Activated CD4-positive, alpha-beta T cell treated with anti-CD3 and anti-CD28 coated beads, Interleukin-2, Interleukin-4, amounts not matched to agents 100 ng/mL and 50 ng/mL, durations not matched to agents 16 hours and 8 hours (primary cell): ENCODE measurements at regions not wholly inside any gene's neighbourhood (a gene's known extent, or its start where the extent isn't known, plus 50 kb on each side); places are given as distances from the start of the nearest gene placed in this dataset.
"Not testable (repeated sequence)": the region's sequence is repeated elsewhere in the genome, so short reads cannot be mapped to it uniquely, and the experiment has no call there.

Experiments used
- DNase-seq: peaks from one replicate; pipeline ENCODE4 v3.0.0-alpha.2; 2020; ENCODE audit warnings: low spot score

- no peak for DNase-seq
These were observed 811.1 kb downstream of the DIAPH3 start for GRCh38 chr13:59352600-59352999.

GRCh38 chr13:59354665-59355369, 808.9 kb downstream of the DIAPH3 start:
- DNase-seq = no peak

GRCh38 chr13:59356607-59357006, 807.1 kb downstream of the DIAPH3 start:
- no peak for DNase-seq

DNA sequence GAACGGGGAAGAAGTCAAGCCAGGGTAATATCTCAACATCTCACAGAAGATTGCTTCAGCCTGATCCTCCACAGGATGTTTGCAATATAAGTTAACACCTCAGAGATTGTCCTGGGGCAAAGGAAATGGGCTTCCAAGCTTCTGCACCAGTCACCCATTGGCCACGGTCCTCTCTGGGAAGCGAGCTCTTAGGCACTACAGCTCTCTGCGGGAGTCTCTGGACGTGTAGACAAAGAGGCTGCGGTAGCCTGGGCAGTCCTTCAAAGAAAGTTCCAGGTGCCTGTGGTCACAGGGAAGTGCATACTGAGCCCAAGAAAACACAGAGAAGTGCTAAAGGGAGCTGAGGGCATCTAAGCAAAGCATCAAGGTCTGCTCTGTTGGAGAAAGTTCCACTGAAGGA, 805.7 kb downstream of the DIAPH3 start:
- DNase-seq = no peak

DNA sequence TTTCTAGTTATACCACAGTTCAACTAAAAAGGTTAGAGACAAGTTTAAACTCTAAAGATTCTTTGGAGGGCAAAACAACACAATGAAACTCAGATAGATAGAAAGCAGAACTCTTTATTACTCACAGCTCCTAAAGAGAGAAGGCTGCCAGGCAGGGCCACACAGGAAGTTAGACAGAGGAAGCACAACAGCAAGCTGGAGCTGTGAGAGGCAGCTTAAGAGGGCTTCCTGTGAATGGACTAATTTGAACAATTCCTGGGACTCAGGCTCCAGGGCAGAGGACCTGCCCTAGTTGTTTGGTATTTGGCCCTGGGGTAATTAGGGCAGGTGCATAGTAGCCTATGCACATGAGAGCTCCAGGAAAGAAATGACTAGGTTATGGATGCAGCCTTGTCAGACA, 803.6 kb downstream of the DIAPH3 start:
- no peak for DNase-seq

GRCh38 chr13:59360916-59361315, 802.8 kb downstream of the DIAPH3 start:
- no peak for DNase-seq

GRCh38 chr13:59363313-59363712, 800.4 kb downstream of the DIAPH3 start:
- DNase-seq = no peak

DNA sequence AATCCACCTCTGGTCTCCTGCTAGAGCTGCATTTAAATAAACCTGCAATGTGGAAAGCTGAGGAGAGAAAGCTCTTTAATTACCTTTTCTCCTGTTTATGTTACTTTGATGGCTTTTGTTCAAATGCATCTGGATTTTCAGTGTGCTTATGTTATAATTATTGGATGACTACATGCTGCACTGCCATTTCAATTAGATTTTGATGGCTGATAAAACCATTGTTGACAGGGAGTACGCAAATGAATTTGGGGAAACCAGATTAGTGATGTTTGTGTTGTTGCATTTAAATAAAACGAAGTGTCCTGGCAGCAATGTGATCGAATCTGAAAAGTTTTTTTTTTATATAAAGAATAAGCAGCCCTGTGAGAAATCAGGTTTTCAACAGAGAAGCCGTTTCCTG, 799.8 kb downstream of the DIAPH3 start:
- no peak for DNase-seq

GRCh38 chr13:59364641-59365085, 799.1 kb downstream of the DIAPH3 start:
- no peak for DNase-seq

- no peak for DNase-seq
These were observed 796.3 kb downstream of the DIAPH3 start for GRCh38 chr13:59367467-59367866.

DNA sequence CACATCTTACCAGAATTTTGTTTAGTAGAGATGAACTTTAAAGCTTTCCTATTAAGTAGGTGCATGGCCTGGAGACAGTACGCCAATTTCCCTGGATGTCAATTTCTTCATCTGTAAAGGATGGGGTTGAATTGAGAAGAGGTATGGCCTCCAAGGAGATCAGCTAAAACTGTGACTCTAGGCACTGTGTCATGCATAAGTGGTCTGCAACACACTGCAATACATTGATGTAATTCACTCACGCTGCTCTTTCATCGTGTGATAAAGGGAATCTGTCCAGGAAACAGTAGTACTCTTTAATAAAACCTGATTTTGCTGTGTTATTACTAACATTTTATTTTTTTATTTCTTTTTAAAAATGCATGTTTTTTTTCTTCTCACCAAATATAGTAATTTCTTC, 795.8 kb downstream of the DIAPH3 start:
- no peak for DNase-seq

DNA sequence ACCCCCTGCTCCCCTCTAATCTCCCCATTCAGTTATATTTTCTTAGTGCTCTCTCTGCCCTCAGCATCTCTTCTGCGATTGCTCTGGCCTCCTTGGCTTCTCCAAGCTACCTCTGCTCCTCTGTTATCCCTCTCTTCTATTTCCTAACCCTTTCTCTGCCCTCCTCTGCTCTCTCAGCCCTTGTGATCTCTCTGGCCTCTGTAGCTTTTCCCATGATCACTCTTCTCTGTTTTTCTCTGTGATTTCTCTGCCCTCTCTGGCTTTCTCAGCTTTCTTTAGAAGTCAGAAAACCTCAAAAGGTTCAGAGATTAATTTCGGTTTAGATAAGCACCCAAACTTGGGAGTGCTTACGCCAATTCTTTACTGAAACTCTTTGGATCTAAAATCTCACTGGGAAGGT, 795.0 kb downstream of the DIAPH3 start:
- no peak for DNase-seq

DNA sequence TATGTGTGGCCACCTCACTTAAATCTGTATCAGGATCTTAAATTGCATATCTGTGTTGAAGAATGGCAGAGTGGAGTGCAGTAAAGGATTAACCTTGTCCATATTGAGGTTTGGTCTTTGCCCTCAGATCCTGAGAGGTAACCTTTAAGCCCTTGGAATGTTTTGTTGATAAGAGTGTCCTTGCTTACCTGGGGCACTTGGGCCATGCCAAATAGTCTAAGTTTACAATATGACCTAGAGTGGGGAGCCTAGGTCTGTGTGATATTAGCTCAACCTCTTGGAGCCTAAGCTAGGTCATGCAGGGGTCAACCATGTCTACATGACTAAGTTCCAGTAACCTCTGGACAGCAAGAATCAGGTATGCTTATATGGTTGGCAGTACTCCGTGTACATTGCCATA, 792.5 kb downstream of the DIAPH3 start:
- no peak for DNase-seq

GRCh38 chr13:59373341-59373740, 790.4 kb downstream of the DIAPH3 start:
- DNase-seq = no peak

- DNase-seq = no peak
These were observed 789.0 kb downstream of the DIAPH3 start for GRCh38 chr13:59374691-59375090.

DNA sequence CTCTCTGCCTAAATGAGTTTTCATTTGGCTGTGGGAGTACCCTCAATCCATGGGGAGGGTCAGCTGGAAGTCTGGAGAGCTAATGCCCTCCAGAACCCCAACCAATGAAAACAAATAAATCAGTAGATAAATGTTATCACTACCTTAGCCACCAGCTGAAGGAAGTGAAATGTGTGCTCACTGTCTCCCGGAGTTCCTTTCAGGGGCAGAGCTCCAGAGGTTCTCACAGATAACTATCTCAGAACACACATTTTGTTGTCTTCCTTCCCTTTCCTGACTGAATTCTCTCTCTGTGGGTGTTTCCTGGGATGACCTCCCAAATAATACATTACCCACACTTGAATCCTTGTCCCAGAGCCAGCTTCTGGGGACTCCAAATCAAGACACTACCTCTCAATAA, 779.6 kb downstream of the DIAPH3 start:
- no peak for DNase-seq

- peak; percentile 77 for DNase-seq
These were observed 772.0 kb downstream of the DIAPH3 start for GRCh38 chr13:59391696-59392095.

DNA sequence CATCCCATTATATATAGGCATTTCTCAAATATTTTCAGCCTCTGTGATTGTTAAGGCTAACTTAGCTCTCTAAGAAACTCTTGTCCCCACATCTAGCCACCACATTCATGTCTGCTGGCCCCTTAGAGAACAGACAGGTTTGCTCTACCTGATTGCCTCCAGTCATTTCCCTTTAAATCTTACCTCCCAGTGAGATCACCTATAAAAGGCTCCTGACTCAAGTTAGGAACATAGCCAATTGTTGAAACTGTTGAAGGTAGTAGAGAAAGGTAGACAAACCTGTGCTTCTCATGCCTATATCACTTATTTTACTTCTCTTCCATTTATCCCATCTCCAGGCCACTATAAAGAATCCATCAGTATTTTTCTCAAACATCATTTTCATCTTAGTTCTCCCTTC, 771.4 kb downstream of the DIAPH3 start:
- DNase-seq = no peak

- DNase-seq = no peak
These were observed 769.2 kb downstream of the DIAPH3 start for GRCh38 chr13:59394496-59394895.

GRCh38 chr13:59398127-59398526, 765.6 kb downstream of the DIAPH3 start:
- no peak for DNase-seq

- no peak for DNase-seq
These were observed 765.1 kb downstream of the DIAPH3 start for GRCh38 chr13:59398661-59399060.

- DNase-seq = no peak
These were observed 764.2 kb downstream of the DIAPH3 start for GRCh38 chr13:59399513-59399912.

- DNase-seq = no peak
These were observed 759.4 kb downstream of the DIAPH3 start for GRCh38 chr13:59404331-59404730.

DNA sequence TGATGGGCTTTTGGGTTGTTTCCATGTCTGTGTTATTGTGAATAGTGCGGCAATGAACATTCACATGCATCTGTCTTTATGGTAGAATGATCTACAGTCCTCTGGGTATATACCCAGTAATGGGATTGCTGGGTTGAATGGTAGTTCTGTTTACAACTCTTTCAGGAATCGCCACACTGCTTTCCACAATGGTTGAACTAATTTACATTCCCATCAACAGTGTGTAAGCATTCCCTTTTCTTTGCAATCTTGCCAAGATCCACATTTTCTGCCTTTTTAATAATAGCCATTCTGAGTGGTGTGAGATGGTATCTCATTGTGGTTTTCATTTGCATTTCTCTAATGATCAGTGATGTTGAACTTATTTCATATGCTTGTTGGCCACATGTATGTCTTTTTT, 756.5 kb downstream of the DIAPH3 start:
- DNase-seq = not testable (repeated sequence)
